22Rv1 (cell line): ENCODE measurements at regions not wholly inside any gene's neighbourhood (a gene's known extent, or its start where the extent isn't known, plus 50 kb on each side); places are given as distances from the start of the nearest gene placed in this dataset.

Experiments used
- CTCF ChIP-seq: fragments of 450-650 bp; IDR thresholded peaks from 2 replicates; pipeline ENCODE4 v1.5.1; 2017; ENCODE audit warnings: mild to moderate bottlenecking
- ZFX ChIP-seq: fragments of 450-650 bp; IDR thresholded peaks from 2 replicates; pipeline ENCODE4 v1.6.1; 2017; ENCODE audit warnings: antibody characterized with exemption, borderline replicate concordance

GRCh38 chrX:20620306-20620705, 353.6 kb upstream of the RPS6KA3 start:
- TF ChIP-seq CTCF (no peak), ZFX (no peak)
